ENCODE measurements at regions not wholly inside any gene's neighbourhood (a gene's known extent, or its start where the extent isn't known, plus 50 kb on each side); places are given as distances from the start of the nearest gene placed in this dataset.

DNA sequence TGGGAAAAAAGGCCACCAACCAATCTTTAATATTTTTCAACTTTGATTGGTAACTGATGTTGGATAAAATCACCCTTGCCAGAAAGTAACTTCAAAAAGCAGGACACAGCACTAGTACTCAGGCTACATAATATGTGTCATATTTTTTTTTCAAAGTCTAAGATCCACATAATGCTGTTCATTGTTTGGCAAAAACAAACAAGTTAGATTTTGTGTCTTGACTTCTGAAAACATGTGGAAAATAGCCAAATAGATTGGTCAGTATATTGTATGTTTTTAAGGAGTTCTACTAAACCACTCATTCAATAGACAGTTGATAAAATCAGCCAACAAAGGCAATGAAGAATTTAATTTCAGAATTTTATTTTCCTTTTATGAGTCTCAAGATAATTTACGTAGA is 111.7 kb upstream of the CCDC54 start:
- TF ChIP-seq POLR2A (IDR thresholded peaks at IDR 0.05) (no peak), CTCF (IDR thresholded peaks at IDR 0.05) (no peak)

Measured in uterus (tissue), 2 donors.